A549 (cell line): ENCODE measurements at regions not wholly inside any gene's neighbourhood (a gene's known extent, or its start where the extent isn't known, plus 50 kb on each side); places are given as distances from the start of the nearest gene placed in this dataset.

Source experiments
- PHF8 ChIP-seq: fragments of 200-600 bp; sonication (generic); IDR thresholded peaks from 2 replicates; pipeline ENCODE4 v1.6.1; 2016; ENCODE audit warnings: low read depth, mild to moderate bottlenecking, antibody characterized with exemption, moderate library complexity, borderline replicate concordance
- POLR2A ChIP-seq: IDR thresholded peaks from 2 replicates; pipeline ENCODE4 v1.6.1; 2012; ENCODE audit warnings: mild to moderate bottlenecking, low read length
- ZFP36 ChIP-seq: fragments of 450-650 bp; IDR thresholded peaks from 2 replicates; pipeline ENCODE4 v1.6.1; 2014; ENCODE audit warnings: borderline replicate concordance; ENCODE audit not compliant: partially characterized antibody

- TF ChIP-seq ZFP36: no peak
- TF ChIP-seq POLR2A: no peak
- TF ChIP-seq PHF8: no peak
Observed at GRCh38 chr7:115124409-115124939, 202.6 kb downstream of the MDFIC start.
